Dendritic cell treated with granulocyte-macrophage colony-stimulating factor and Interleukin-4, amounts not matched to agents 40 ng/mL and 50 ng/mL, for 4 days (primary cell): ENCODE measurements at regions not wholly inside any gene's neighbourhood (a gene's known extent, or its start where the extent isn't known, plus 50 kb on each side); places are given as distances from the start of the nearest gene placed in this dataset.

ENCODE experiments used
- H3K27ac Mint-ChIP-seq: one replicate; pipeline ENCODE4 v1.8.0; 2022; ENCODE audit warnings: mild to moderate bottlenecking, mixed read lengths
- H3K27me3 Mint-ChIP-seq: one replicate; pipeline ENCODE4 v1.8.0; 2022; ENCODE audit warnings: mild to moderate bottlenecking, mixed read lengths
- H3K36me3 Mint-ChIP-seq: one replicate; pipeline ENCODE4 v1.8.0; 2022; ENCODE audit warnings: low read depth, mixed read lengths
- H3K4me1 Mint-ChIP-seq: one replicate; pipeline ENCODE4 v1.8.0; 2022; ENCODE audit warnings: low read depth, mixed read lengths
- H3K4me3 Mint-ChIP-seq: one replicate; pipeline ENCODE4 v1.8.0; 2022; ENCODE audit warnings: mild to moderate bottlenecking, moderate library complexity, mixed read lengths
- H3K9me3 Mint-ChIP-seq: one replicate; pipeline ENCODE4 v1.8.0; 2022; ENCODE audit warnings: mixed read lengths
- intact Hi-C: fragments of 100-400 bp; cut with micrococcal nuclease; formaldehyde crosslinking; loops from one replicate; pipeline ENCODE4 v1.15.0; 2022

DNA sequence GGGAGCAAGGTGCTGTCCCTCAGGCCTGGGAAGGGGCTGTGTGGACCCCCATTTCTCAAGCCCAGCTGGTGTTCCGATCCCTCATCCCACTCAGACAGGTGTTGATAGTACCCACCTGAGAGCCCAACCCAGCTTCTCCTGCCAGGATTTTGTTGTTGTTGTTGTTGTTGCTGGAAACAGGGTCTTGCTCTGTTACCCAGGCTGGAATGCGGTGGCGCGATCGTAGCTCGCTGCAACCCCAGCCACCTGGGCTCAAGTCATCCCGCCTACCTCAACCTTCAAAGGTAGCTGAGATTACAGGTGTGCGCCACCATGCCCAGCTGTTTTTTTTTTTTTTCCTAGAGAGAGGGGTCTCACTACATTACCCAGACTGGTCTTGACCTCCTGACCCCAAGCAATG, 209.9 kb downstream of the PHETA1 start:
- intact Hi-C loops = no loop called here
- Mint-ChIP-seq H3K27ac (no peak overlapping the region), H3K4me3 (no peak overlapping the region), H3K4me1 (peaks cover 20% of the 10 kb centered on the region), H3K27me3 (peaks cover 11% of the 10 kb centered on the region), H3K36me3 (no peaks in the 10 kb centered on the region), H3K9me3 (no peaks in the 10 kb centered on the region)

- Mint-ChIP-seq H3K9me3 (no peaks in the 10 kb centered on the region), H3K36me3 (no peaks in the 10 kb centered on the region), H3K27me3 (peaks cover 12% of the 10 kb centered on the region), H3K4me1 (peaks cover 11% of the 10 kb centered on the region), H3K4me3 (no peak overlapping the region), H3K27ac (no peak overlapping the region)
- intact Hi-C loops = no loop called here
Observed at GRCh38 chr12:111157486-111157885, 211.4 kb downstream of the PHETA1 start.

GRCh38 chr12:111156304-111156703, 212.6 kb downstream of the PHETA1 start:
- peaks cover 12% of the 10 kb centered on the region for H3K27me3 Mint-ChIP-seq
- no peaks in the 10 kb centered on the region for H3K36me3 Mint-ChIP-seq
- no peak overlapping the region for H3K4me3 Mint-ChIP-seq
- H3K9me3 Mint-ChIP-seq = no peaks in the 10 kb centered on the region
- intact Hi-C loops = no loop called here
- peaks cover 9% of the 10 kb centered on the region for H3K4me1 Mint-ChIP-seq
- no peak overlapping the region for H3K27ac Mint-ChIP-seq

- H3K27ac Mint-ChIP-seq = no peak overlapping the region
- H3K4me1 Mint-ChIP-seq = peaks cover 16% of the 10 kb centered on the region
- H3K27me3 Mint-ChIP-seq = peaks cover 12% of the 10 kb centered on the region
- no peak overlapping the region for H3K4me3 Mint-ChIP-seq
- no peaks in the 10 kb centered on the region for H3K9me3 Mint-ChIP-seq
- H3K36me3 Mint-ChIP-seq = no peaks in the 10 kb centered on the region
- intact Hi-C loops = no loop called here
Observed at GRCh38 chr12:111155521-111155920, 213.4 kb downstream of the PHETA1 start.

GRCh38 chr12:111155020-111155419, 213.9 kb downstream of the PHETA1 start:
- intact Hi-C loops = no loop called here

GRCh38 chr12:111154147-111154834, 214.6 kb downstream of the PHETA1 start:
- H3K27me3 Mint-ChIP-seq = peaks cover 9% of the 10 kb centered on the region
- H3K36me3 Mint-ChIP-seq = no peaks in the 10 kb centered on the region
- no peaks in the 10 kb centered on the region for H3K9me3 Mint-ChIP-seq
- peaks cover 20% of the 10 kb centered on the region for H3K4me1 Mint-ChIP-seq
- H3K4me3 Mint-ChIP-seq = no peak overlapping the region
- intact Hi-C loops = no loop called here
- no peak overlapping the region for H3K27ac Mint-ChIP-seq

More at GRCh38 chr12:111155020-111155419, 213.9 kb downstream of the PHETA1 start:
- Mint-ChIP-seq H3K4me1 (peaks cover 20% of the 10 kb centered on the region), H3K9me3 (no peaks in the 10 kb centered on the region), H3K27ac (no peak overlapping the region), H3K36me3 (no peaks in the 10 kb centered on the region), H3K27me3 (peaks cover 10% of the 10 kb centered on the region), H3K4me3 (no peak overlapping the region)

GRCh38 chr12:111152561-111152960, 216.3 kb downstream of the PHETA1 start:
- no peaks in the 10 kb centered on the region for H3K9me3 Mint-ChIP-seq
- intact Hi-C loops = no loop called here
- H3K4me1 Mint-ChIP-seq = peaks cover 20% of the 10 kb centered on the region
- H3K27ac Mint-ChIP-seq = no peak overlapping the region
- H3K36me3 Mint-ChIP-seq = no peaks in the 10 kb centered on the region
- H3K27me3 Mint-ChIP-seq = peaks cover 9% of the 10 kb centered on the region
- no peak overlapping the region for H3K4me3 Mint-ChIP-seq

DNA sequence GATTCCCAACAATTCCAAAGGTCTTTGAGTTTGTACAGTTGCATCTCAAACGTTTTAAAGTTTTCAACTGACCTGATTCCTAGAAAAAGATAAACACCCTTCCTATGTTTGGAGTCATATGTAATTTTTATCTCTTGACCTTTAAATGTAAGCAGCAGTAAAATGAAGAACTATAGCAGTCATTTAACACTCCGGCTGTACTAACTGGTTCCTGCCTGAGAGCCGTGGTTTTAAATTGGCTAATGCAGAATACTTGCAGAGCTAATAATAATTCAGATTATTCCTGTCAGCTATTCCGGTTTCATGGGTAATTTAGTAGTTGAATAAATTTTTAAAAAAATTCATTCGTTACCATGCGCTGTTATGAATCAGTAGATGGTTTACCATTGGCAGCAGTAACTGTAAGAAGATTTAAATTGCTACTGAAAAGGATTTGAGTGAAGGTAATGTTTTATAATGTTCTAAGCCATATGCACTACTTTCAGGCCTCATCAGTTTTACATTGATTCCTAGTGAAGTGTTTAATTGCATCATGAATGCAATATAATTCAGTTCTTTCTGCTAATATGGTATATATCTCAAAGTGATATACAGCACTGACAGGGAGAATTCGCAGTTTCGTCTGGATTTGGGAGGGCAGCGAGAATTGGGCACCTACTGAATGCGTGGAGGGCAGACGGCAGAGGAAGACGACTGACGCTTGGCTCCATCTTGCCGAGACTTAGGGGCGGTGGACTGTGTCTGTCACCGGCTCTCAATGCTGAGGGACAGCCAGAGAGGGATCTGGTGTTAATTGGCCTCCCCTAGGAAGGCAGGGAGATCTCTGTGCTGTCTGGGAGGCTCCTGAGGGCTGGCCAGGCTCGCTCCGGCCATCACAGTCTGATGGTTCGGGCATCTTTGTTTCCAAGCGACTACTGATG, 217.7 kb downstream of the PHETA1 start:
- Mint-ChIP-seq H3K36me3 (no peaks in the 10 kb centered on the region), H3K9me3 (no peaks in the 10 kb centered on the region), H3K4me3 (no peak overlapping the region), H3K27ac (peak overlapping the region; percentile 41), H3K4me1 (peaks cover 18% of the 10 kb centered on the region), H3K27me3 (peaks cover 9% of the 10 kb centered on the region)
- intact Hi-C loops = no loop called here

GRCh38 chr12:111150360-111150759, 218.5 kb downstream of the PHETA1 start:
- peaks cover 9% of the 10 kb centered on the region for H3K27me3 Mint-ChIP-seq
- no peak overlapping the region for H3K27ac Mint-ChIP-seq
- intact Hi-C loops = no loop called here
- H3K4me1 Mint-ChIP-seq = peaks cover 15% of the 10 kb centered on the region
- no peak overlapping the region for H3K4me3 Mint-ChIP-seq
- no peaks in the 10 kb centered on the region for H3K9me3 Mint-ChIP-seq
- no peaks in the 10 kb centered on the region for H3K36me3 Mint-ChIP-seq

DNA sequence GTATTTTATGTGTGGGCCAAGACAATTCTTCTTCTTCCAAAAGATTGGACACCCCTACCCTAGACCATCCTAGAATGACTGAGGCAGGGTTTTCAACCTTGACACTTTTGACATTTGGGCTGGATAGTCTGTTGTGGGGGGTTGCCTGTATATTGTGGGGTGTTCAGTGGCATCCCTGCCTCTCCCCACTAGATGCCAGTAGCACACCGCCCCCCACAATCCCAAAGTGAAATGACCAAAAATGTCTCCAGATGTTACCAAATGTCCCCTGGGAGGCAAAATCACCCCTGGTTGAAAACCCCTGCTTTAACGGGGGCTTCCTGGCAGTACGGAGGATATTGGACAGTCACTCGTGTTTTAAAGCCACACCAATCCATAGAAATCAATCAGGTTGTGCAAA, 219.6 kb downstream of the PHETA1 start:
- Mint-ChIP-seq H3K9me3 (no peaks in the 10 kb centered on the region), H3K36me3 (no peaks in the 10 kb centered on the region), H3K27ac (no peak overlapping the region), H3K4me1 (peaks cover 15% of the 10 kb centered on the region), H3K4me3 (no peak overlapping the region), H3K27me3 (peaks cover 4% of the 10 kb centered on the region)
- intact Hi-C loops = loop anchor here (10.0 kb wide), 1 partner anchor 126 kb away; no protein-coding TSS in a partner anchor

GRCh38 chr12:111148005-111148404, 220.9 kb downstream of the PHETA1 start:
- peaks cover 17% of the 10 kb centered on the region for H3K4me1 Mint-ChIP-seq
- H3K27me3 Mint-ChIP-seq = peaks cover under 1% of the 10 kb centered on the region
- H3K27ac Mint-ChIP-seq = no peak overlapping the region
- intact Hi-C loops = loop anchor here (10.0 kb wide), 1 partner anchor 127 kb away; no protein-coding TSS in a partner anchor
- H3K9me3 Mint-ChIP-seq = no peaks in the 10 kb centered on the region
- no peaks in the 10 kb centered on the region for H3K36me3 Mint-ChIP-seq
- no peak overlapping the region for H3K4me3 Mint-ChIP-seq

DNA sequence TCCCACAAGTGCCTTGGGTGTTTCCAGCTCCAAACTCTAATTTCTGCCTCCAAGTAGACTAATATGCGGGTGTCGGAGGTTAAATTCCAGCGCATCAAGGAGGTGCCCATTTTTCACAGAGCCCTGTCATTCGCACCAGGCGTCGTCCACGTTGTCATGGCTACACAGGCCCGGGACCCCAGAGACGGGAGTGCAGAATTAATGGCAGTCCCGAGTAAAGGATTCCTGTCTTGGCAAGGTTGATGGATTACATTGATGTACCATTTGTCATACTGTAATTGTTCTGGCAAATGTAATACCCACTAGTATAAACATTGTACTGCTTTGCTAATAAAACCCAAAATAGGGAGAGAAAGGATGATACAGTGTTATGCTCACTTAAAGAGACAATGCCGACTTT, 222.9 kb upstream of the MYL2 start:
- intact Hi-C loops = loop anchor here (10.0 kb wide), 1 partner anchor 132 kb away; no protein-coding TSS in a partner anchor
- Mint-ChIP-seq H3K9me3 (no peaks in the 10 kb centered on the region), H3K4me3 (no peak overlapping the region), H3K36me3 (no peaks in the 10 kb centered on the region), H3K27me3 (peaks cover 10% of the 10 kb centered on the region), H3K27ac (no peak overlapping the region), H3K4me1 (peaks cover 10% of the 10 kb centered on the region)

GRCh38 chr12:111141205-111141604, 220.8 kb upstream of the MYL2 start:
- peaks cover 10% of the 10 kb centered on the region for H3K27me3 Mint-ChIP-seq
- no peak overlapping the region for H3K27ac Mint-ChIP-seq
- H3K36me3 Mint-ChIP-seq = no peaks in the 10 kb centered on the region

DNA sequence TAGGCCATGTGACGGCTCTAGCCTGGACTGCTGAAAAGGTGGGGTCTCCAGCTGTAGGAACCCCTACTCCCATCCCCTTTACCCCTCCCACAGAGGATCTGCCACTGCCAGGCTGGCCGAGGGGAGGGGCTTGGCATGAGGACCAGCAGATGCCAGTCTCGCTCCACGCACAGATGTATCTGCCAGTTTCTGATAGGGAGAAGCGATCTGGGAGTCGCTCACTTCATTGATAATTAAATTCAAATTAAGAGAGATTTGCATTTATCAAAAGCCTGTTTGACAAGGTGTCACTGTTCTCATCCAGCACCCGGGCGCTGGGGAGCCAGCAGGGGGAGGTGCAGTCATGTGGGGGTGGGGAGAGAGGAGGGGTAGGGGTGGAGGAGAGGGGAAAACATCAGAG, 217.6 kb upstream of the MYL2 start:
- Mint-ChIP-seq H3K27me3 (peaks cover 11% of the 10 kb centered on the region), H3K4me3 (no peak overlapping the region), H3K27ac (no peak overlapping the region), H3K9me3 (no peaks in the 10 kb centered on the region), H3K4me1 (peaks cover 9% of the 10 kb centered on the region), H3K36me3 (no peaks in the 10 kb centered on the region)
- intact Hi-C loops = no loop called here

More at GRCh38 chr12:111141205-111141604, 220.8 kb upstream of the MYL2 start:
- Mint-ChIP-seq H3K9me3 (no peaks in the 10 kb centered on the region), H3K4me1 (peaks cover 10% of the 10 kb centered on the region), H3K4me3 (no peak overlapping the region)
- intact Hi-C loops = loop anchor here (10.0 kb wide), 1 partner anchor 134 kb away; no protein-coding TSS in a partner anchor
